GM12891 (cell line): ENCODE measurements at regions not wholly inside any gene's neighbourhood (a gene's known extent, or its start where the extent isn't known, plus 50 kb on each side); places are given as distances from the start of the nearest gene placed in this dataset.

ENCODE experiments used
- PAX5 ChIP-seq: IDR thresholded peaks from 2 replicates; pipeline ENCODE4 v1.6.1; 2011; ENCODE audit warnings: low read length, moderate library complexity, mild to moderate bottlenecking; ENCODE audit not compliant: insufficient read depth, severe bottlenecking
- POLR2A ChIP-seq: IDR thresholded peaks from 2 replicates; pipeline ENCODE4 v1.6.1; 2011; ENCODE audit warnings: low read depth, low read length, control low read depth
- POLR2AphosphoS5 ChIP-seq: IDR thresholded peaks from 2 replicates; pipeline ENCODE4 v1.6.1; 2011; ENCODE audit warnings: low read depth, low read length, control low read depth
- POU2F2 ChIP-seq: IDR thresholded peaks from 2 replicates; pipeline ENCODE4 v1.6.1; 2011; ENCODE audit warnings: low read depth, mild to moderate bottlenecking, control low read depth, low read length, moderate library complexity
- SPI1 ChIP-seq: IDR thresholded peaks from 2 replicates; pipeline ENCODE4 v1.6.1; 2011; ENCODE audit warnings: low read depth, low read length, control low read depth
- TAF1 ChIP-seq: IDR thresholded peaks from 2 replicates; pipeline ENCODE4 v1.6.1; 2011; ENCODE audit warnings: low read depth, low read length, control low read depth

GRCh38 chr14:87443039-87443438 is 549.9 kb downstream of the GALC start:
- TF ChIP-seq POLR2AphosphoS5 (no peak), POLR2A (no peak), POU2F2 (no peak), SPI1 (no peak), TAF1 (no peak), PAX5 (no peak)
